ENCODE measurements at regions not wholly inside any gene's neighbourhood (a gene's known extent, or its start where the extent isn't known, plus 50 kb on each side); places are given as distances from the start of the nearest gene placed in this dataset.

DNA sequence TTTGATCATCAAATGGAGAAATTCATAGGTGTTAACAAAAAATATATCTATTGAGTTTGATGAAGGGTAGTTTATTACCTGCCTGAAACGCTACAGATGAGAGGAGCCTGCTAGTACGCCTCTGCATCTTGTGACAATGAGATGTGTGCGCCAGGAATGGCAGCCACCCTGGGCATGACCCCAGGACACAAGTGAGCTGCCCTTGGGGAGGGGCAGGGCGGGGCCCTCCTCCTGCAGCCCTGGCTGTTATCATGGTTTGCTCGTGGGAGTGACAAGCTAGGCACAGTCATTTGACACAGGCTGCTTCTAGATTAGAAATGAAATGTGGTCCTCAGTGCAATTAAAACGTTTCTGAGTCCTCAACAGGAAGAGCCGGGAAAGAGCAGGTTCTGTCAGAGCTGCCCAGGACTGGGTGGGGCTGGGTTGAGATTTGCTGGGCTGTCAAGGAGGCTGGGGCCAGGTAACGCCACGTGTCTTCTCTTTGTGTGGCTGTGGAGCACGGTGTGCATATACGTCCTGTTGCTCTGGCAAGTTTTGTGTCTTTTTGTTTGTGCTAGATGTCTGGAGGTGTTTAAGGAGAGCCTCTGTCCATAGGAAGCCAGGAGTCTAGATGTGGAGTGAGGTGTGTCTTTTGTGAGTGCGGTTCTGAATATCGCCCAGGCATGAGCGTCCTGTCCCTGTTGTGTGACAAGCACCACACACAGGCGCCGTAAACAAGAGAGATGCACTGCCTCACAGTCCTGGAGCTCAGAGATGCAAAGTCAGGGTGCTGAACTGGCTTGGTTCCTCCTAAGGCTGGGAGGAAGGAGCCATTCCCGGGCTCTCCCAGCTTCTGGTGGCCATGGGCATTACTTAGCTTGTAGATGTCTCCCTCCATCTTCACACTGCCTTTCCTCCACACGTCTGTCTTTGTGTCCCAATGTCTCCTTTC is 129.0 kb upstream of the IRX4 start:
- TF ChIP-seq EZH2phosphoT487 (IDR thresholded peaks at IDR 0.05; ENCODE audit: low read depth), result no peak
- TF ChIP-seq, protein P1, sequence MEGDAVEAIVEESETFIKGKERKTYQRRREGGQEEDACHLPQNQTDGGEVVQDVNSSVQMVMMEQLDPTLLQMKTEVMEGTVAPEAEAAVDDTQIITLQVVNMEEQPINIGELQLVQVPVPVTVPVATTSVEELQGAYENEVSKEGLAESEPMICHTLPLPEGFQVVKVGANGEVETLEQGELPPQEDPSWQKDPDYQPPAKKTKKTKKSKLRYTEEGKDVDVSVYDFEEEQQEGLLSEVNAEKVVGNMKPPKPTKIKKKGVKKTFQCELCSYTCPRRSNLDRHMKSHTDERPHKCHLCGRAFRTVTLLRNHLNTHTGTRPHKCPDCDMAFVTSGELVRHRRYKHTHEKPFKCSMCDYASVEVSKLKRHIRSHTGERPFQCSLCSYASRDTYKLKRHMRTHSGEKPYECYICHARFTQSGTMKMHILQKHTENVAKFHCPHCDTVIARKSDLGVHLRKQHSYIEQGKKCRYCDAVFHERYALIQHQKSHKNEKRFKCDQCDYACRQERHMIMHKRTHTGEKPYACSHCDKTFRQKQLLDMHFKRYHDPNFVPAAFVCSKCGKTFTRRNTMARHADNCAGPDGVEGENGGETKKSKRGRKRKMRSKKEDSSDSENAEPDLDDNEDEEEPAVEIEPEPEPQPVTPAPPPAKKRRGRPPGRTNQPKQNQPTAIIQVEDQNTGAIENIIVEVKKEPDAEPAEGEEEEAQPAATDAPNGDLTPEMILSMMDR (IDR thresholded peaks at IDR 0.05; ENCODE audit: low read depth, low read length), result no peak

Data from OCI-LY3 (cell line).